ENCODE measurements at regions not wholly inside any gene's neighbourhood (a gene's known extent, or its start where the extent isn't known, plus 50 kb on each side); places are given as distances from the start of the nearest gene placed in this dataset.

DNA sequence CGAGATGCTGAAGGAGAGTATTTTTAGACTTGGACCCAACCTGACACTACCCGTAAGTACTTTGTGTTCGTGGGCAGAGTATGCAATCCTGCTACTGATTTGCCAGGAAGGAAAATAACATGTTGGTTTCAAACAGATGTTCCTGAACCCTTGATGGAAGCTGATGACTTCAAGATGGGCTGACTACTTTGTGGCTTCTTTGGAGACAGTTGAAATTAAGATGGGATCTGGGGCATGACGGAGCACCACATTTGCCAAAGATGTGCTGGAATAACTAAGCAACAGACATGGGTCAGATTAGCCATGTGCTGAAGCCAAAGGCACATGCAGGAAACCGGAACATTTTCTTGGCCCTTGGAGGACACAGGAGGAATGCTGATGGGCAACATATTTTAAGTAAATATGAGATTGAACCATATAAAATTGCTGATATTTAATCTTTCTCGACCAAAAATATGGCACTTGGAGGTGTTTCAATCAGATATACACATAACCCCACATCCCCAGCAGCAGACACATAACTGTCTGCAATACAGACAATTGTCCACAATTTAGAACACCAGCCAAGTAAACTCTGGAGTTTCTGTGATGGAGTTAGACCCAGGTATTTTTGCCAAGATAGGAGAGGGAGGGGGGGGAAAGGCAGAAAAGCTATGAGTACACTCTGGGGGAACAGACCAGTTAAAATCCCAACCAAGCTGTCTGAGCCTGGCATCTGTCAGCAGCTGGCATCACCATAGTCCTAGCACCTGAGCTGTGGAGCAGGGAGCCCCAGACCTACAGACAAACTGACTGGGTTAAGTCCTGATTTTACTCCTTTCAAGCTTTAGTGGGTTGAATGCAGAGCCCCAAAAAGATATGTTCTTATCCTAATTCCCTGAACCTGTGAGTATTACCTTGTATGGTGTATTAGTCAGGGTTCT lies 329.4 kb upstream of the CDH5 start:
- no peaks in the 10 kb centered on the region for H3K9me3 ChIP-seq (ENCODE audit: control insufficient read depth, low read length)
- H3K4me3 Mint-ChIP-seq = no peak overlapping the region
- no peaks in the 10 kb centered on the region for H3K27me3 ChIP-seq (ENCODE audit: control insufficient read depth, insufficient read depth, low read length, poor library complexity, severe bottlenecking)
- H3K9ac ChIP-seq (ENCODE audit: extremely low read depth, low read length, poor library complexity, severe bottlenecking) = no peak overlapping the region
- whole genome bisulfite sequencing, 2 experiments (ENCODE audit: insufficient coverage in 1 of 2, insufficient read length in 1 of 2) = 89 to 93% methylated on average over 5 to 6 of the region's 6 CpGs
- no peaks in the 10 kb centered on the region for H3K4me1 Mint-ChIP-seq
- no peaks in the 10 kb centered on the region for H3K36me3 Mint-ChIP-seq (ENCODE audit: low read depth)
- no peaks in the 10 kb centered on the region for H3K4me1 ChIP-seq (ENCODE audit: control insufficient read depth, insufficient read depth, low read length)
- DNase-seq = no peak
- no peaks in the 10 kb centered on the region for H3K9me3 Mint-ChIP-seq
- H3K36me3 ChIP-seq (ENCODE audit: control insufficient read depth, insufficient read depth, low read length) = no peaks in the 10 kb centered on the region
- no peak overlapping the region for H3K27ac Mint-ChIP-seq
- no peaks in the 10 kb centered on the region for H3K27me3 Mint-ChIP-seq (ENCODE audit: insufficient read depth)
- H3K27ac ChIP-seq (ENCODE audit: low read depth, low read length) = no peak overlapping the region
- H3K4me3 ChIP-seq (ENCODE audit: low read length) = no peak overlapping the region
- TF ChIP-seq CTCF (conservative IDR thresholded peaks at IDR 0.05) = no peak

- H3K4me3 Mint-ChIP-seq = no peak overlapping the region
- Histone ChIP-seq H3K4me3 (ENCODE audit: low read length) (no peak overlapping the region), H3K27ac (ENCODE audit: low read depth, low read length) (no peak overlapping the region), H3K9me3 (ENCODE audit: control insufficient read depth, low read length) (no peaks in the 10 kb centered on the region), H3K36me3 (ENCODE audit: control insufficient read depth, insufficient read depth, low read length) (no peaks in the 10 kb centered on the region), H3K9ac (ENCODE audit: extremely low read depth, low read length, poor library complexity, severe bottlenecking) (no peak overlapping the region), H3K27me3 (ENCODE audit: control insufficient read depth, insufficient read depth, low read length, poor library complexity, severe bottlenecking) (no peaks in the 10 kb centered on the region), H3K4me1 (ENCODE audit: control insufficient read depth, insufficient read depth, low read length) (no peaks in the 10 kb centered on the region)
- H3K4me1 Mint-ChIP-seq = no peaks in the 10 kb centered on the region
- H3K9me3 Mint-ChIP-seq = no peaks in the 10 kb centered on the region
- 94% methylated on average over 5 to 7 of the region's 7 CpGs for WGBS, 2 experiments (ENCODE audit: insufficient coverage in 1 of 2, insufficient read length in 1 of 2)
- DNase-seq = no peak
- H3K36me3 Mint-ChIP-seq (ENCODE audit: low read depth) = no peaks in the 10 kb centered on the region
- no peaks in the 10 kb centered on the region for H3K27me3 Mint-ChIP-seq (ENCODE audit: insufficient read depth)
- TF ChIP-seq CTCF (conservative IDR thresholded peaks at IDR 0.05) = no peak
- H3K27ac Mint-ChIP-seq = no peak overlapping the region
Measured at GRCh38 chr16:66036184-66036583, 330.3 kb upstream of the CDH5 start.

- no peak for TF ChIP-seq CTCF (conservative IDR thresholded peaks at IDR 0.05)
- 92 to 96% methylated on average over 3 of the region's 3 CpGs for WGBS, 2 experiments (ENCODE audit: insufficient coverage in 1 of 2, insufficient read length in 1 of 2)
- Histone ChIP-seq H3K27me3 (ENCODE audit: control insufficient read depth, insufficient read depth, low read length, poor library complexity, severe bottlenecking) (no peaks in the 10 kb centered on the region), H3K36me3 (ENCODE audit: control insufficient read depth, insufficient read depth, low read length) (no peaks in the 10 kb centered on the region), H3K9me3 (ENCODE audit: control insufficient read depth, low read length) (no peaks in the 10 kb centered on the region), H3K4me1 (ENCODE audit: control insufficient read depth, insufficient read depth, low read length) (no peaks in the 10 kb centered on the region), H3K27ac (ENCODE audit: low read depth, low read length) (no peak overlapping the region), H3K9ac (ENCODE audit: extremely low read depth, low read length, poor library complexity, severe bottlenecking) (no peak overlapping the region), H3K4me3 (ENCODE audit: low read length) (no peak overlapping the region)
- Mint-ChIP-seq H3K36me3 (ENCODE audit: low read depth) (no peaks in the 10 kb centered on the region), H3K27ac (no peak overlapping the region), H3K27me3 (ENCODE audit: insufficient read depth) (no peaks in the 10 kb centered on the region), H3K4me3 (no peak overlapping the region), H3K9me3 (no peaks in the 10 kb centered on the region), H3K4me1 (no peaks in the 10 kb centered on the region)
- no peak for DNase-seq
Measured at GRCh38 chr16:66035096-66035495, 331.4 kb upstream of the CDH5 start.

Data from endodermal cell (in vitro differentiated cells).